NCI-H1048 (cell line): ENCODE measurements at regions not wholly inside any gene's neighbourhood (a gene's known extent, or its start where the extent isn't known, plus 50 kb on each side); places are given as distances from the start of the nearest gene placed in this dataset.

Source experiments
- DNase-seq: peaks from one replicate; lab custom pipeline; 2025; lab: John Stamatoyannopoulos, UW

GRCh38 chr10:44242826-44243225 lies 142.1 kb downstream of the CXCL12 start:
- DNase-seq, result no peak

- DNase-seq, result no peak
These were observed 142.8 kb downstream of the CXCL12 start for GRCh38 chr10:44242091-44242490.

DNA sequence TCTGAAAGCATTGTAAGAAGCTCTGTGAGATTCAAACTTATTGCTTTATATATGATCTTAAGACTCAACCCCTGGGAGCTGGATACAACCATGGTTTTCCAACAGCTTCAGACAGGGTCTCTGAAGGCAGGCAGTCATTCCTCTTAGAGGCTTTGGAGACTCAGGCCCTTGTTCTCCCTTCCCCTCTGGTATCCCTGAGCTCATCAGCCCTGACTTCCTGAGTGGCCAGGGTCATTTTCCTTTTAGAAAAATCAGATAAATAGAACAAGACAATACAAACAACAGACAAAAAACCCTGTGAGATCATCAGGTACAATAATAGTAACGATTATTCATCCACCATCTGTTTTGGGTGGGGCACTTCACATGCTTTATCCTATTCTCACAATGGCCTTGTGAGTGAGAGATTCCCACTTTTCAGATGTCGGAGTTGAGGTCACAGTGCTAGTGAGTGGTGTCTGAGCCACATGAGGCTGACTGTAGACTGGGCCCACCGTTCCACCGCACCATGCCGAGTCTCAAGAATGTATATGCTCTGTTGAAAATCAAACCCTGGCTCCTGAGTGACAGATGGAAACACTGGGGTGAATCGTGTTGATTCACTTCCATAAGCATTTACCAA lies 144.2 kb downstream of the CXCL12 start:
- DNase-seq, result no peak

- no peak for DNase-seq
These were observed 146.7 kb downstream of the CXCL12 start for GRCh38 chr10:44238212-44238611.

GRCh38 chr10:44237364-44238049 lies 147.4 kb downstream of the CXCL12 start:
- DNase-seq, result no peak

GRCh38 chr10:44235363-44235762 lies 149.5 kb downstream of the CXCL12 start:
- no peak for DNase-seq

DNA sequence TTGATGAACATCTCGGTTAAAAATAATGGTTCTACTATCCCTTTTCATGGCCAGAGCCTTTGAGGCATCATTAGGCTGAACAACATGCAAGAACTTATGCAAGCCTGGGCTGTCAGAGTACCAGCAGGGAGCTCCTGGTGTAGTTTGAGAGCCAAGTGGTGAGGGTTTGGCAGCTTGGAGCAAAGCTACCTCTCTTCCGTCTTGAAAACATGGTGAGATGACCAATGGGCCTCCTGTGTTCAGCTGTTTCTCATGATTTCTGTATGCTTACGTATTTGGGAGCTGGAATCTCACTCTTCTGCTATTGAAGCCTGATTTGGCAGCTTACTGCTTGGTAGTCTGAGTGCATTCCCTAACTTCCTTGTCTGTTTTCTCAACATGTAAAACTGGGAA lies 150.4 kb downstream of the CXCL12 start:
- DNase-seq, result no peak

DNA sequence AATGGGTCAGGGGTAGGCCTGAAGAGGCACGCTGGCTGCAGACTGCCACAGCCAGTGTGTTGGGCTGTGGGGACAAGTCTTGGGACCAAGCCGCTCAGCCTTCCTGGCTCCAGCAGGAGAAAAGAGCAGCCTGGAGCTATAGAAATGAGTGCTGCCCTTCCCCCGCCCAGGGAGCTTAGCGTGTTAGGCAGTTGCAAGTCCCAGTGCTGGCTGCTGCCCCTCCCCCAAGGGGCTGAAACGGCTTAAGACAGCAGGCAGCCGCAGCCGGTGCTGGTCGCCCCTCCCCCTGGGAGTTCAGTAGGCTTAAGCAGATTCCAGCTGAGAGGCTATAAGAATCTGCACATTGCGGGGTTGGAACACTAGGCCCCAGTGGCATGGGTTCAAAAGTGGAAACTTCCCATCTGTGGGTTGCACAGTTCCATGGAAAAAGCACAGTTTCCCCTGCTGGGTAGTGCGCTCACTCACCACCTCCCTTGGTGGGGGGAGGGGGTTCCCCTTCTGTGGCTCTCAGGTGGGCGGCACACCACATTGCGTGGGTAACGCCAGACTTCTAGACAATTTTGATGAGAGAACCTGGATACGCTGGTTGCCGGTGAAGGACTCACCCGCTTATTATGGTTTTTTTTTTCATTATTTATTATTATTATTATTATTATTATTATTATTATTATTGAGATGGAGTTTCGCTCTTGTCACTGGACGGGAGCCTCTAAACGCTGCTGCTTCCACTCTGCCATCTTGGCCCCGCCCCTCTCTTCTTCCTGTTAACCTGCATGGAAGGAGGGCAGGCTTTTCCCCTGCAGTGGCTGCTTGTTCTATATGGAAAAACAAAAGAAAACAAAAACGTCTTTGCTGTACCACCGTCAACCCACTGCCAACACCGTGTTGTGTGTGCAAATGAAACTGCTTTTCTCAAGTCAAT lies 151.1 kb downstream of the CXCL12 start:
- DNase-seq, result no peak

DNA sequence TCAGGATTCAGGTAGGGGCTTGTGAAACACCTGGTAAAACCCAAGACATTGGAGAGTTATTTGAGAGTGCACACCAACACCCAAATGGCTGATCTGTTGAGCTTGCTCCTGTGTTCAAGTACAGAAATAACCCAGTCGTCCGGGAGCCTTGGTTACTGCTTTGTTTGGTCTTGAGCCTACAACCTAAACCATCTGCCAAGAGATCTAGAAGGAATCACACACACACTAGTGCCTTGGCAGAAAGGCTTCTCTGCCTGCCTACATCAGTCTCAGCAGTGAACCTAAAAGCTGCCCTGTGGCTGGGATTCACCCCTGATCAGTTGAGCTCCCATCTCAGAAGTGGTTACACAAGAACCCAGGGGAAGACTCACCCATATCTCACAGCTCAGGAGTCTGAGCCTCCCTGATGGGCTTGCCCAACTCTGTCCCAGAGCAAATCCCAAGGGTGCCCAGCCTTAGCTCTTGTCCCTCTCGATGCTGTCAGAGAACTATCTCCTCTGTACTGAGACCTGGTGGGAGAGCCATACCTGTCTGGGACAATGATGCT lies 167.6 kb downstream of the CXCL12 start:
- DNase-seq, result no peak

- DNase-seq, result no peak
These were observed 168.8 kb downstream of the CXCL12 start for GRCh38 chr10:44216073-44216472.

- no peak for DNase-seq
These were observed 175.1 kb downstream of the CXCL12 start for GRCh38 chr10:44209811-44210210.

DNA sequence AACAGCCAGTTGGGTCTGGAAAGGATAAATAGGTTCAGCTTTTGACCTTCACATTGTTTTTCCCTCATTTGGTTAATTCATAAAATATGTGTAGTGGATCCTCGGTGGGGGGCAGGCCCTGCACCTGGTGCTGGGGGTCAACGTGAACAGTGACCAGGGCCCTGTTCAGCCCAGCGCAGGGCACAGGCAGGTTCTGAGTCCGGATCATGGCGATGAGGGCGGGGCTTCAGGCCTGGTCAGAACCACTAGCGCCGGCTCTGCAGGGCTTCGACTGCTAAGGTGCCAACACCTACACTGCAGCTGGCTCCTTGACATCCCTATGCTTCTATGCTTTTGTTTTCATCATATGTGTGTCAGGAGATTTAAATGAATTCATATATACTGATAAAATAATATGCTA lies 177.7 kb downstream of the CXCL12 start:
- no peak for DNase-seq

DNA sequence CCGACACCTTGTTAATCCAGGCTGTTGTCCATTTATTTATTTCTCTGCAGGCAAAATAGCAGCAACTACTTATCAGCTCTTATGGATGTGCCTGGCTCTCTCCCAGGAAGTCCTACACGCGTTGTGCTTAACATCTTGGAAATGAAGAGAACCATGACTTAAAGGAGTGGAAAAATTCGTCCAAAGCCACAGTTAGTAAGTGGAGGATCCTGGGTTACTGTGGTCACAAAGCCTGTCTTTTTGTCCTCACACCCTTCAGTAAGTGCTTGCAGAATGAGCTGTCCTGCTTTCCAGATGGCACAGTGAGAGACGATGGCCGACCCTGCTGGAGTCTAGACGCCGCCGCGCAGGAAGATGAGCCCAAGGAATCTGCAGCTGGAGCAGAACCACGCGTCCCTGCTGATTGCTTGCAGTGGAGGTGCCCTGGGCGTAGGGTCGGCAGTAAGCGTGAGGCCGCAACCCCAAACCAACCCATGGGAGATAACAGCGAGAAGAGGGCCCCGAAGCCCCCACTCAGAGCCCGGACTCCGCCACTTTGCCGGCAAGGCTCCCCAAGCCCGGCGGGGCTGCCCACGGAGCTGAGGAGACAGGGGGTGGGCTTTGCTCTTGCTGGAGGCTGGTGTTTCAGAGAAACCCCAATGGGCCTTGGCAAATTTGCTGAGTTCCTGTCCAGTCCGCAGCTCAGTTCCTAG lies 178.6 kb downstream of the CXCL12 start:
- DNase-seq, result no peak

DNA sequence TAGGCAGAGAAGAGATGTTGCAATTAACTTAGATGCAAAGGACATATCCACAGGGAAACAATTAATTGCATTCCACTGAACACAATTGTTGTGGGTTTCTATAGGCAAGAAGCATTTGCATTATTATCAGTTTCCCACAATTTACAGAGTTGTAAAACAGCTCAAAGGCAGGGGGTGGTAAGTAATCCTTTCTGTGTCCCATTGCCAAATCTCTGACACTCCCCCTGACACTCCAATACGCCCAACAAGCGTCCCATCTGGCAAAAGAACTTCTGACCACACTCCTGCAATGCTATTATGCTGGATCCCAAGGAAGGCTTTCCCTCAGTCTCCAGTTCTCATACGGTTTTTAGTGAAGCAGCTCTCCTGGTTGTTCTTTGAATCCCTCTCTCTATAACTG lies 179.8 kb downstream of the CXCL12 start:
- no peak for DNase-seq

- DNase-seq, result no peak
These were observed 181.4 kb downstream of the CXCL12 start for GRCh38 chr10:44203535-44203934.

DNA sequence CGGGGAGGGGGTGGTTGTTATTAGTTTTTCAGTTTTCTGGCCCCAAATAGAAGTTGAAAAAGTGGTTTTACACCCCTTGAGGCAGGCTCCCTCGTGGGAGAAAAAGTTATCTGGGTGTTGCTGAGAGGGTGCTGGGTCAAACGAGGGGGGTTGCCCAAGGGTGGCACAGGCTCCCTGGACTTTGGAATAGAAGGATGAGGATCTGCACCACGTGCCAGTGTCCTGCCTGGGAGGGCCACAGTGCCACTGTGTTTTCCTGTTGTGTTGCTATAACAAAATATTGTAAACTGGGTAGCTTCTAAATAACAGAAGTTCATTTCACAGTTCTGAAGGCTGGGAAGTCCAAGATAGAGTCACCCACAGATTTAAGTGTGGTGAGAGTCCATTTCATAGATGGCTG lies 181.9 kb downstream of the CXCL12 start:
- no peak for DNase-seq

- DNase-seq, result no peak
These were observed 183.2 kb downstream of the CXCL12 start for GRCh38 chr10:44201656-44202055.

GRCh38 chr10:44201011-44201410 lies 183.9 kb downstream of the CXCL12 start:
- DNase-seq, result no peak

GRCh38 chr10:44199991-44200655 lies 184.8 kb downstream of the CXCL12 start:
- DNase-seq, result no peak

DNA sequence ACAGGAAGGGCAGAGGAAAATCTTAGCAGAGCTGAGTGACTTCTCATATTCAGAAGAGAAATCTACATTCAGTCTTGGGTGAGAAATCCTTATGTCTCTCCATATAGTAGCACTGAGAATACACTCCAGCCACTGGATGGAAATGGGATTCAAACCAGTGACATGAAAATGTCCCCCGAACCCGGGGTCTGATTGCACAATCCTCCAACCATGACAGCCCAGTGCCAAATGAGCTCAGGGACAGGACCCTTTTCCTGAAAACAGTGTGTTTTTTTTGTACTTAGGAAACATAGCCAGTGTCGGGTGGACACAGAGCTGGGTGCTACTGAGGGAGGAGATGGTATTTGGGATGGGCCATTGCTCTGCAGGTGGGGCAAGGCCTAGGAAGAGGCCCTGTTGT lies 185.6 kb downstream of the CXCL12 start:
- DNase-seq, result no peak

GRCh38 chr10:44198780-44199097 lies 186.2 kb downstream of the CXCL12 start:
- no peak for DNase-seq
